ENCODE measurements at regions not wholly inside any gene's neighbourhood (a gene's known extent, or its start where the extent isn't known, plus 50 kb on each side); places are given as distances from the start of the nearest gene placed in this dataset.

- no peaks in the 10 kb centered on the region for H4K20me1 ChIP-seq (ENCODE audit: insufficient read depth, low read length)
- DNase-seq = no peak
- H3K4me1 ChIP-seq (ENCODE audit: low read length) = no peaks in the 10 kb centered on the region
- TF ChIP-seq CTCF (IDR thresholded peaks at IDR 0.05; ENCODE audit: low read length) (no peak), EZH2phosphoT487 (IDR thresholded peaks at IDR 0.05; ENCODE audit: low read length) (no peak), EZH2 (optimal IDR thresholded peaks at IDR 0.05; ENCODE audit: low read depth, low read length) (no peak)
- H2AFZ ChIP-seq (ENCODE audit: low read length) = no peak overlapping the region
- H3K9me2 ChIP-seq (replicated peaks; ENCODE audit: insufficient read depth, low read length) = no peaks in the 10 kb centered on the region
- H3K9me3 ChIP-seq (replicated peaks; ENCODE audit: insufficient read depth, low read length) = no peaks in the 10 kb centered on the region
- no peaks in the 10 kb centered on the region for H3K27me3 ChIP-seq (replicated peaks; ENCODE audit: insufficient read depth, low read length)
- H3K79me2 ChIP-seq (ENCODE audit: low read length) = no peaks in the 10 kb centered on the region
- H3F3A ChIP-seq (ENCODE audit: insufficient read depth, low read length) = no peaks in the 10 kb centered on the region
- H3K27ac ChIP-seq (ENCODE audit: low read length) = no peak overlapping the region
- H3K36me3 ChIP-seq (replicated peaks; ENCODE audit: insufficient read depth, low read length) = no peaks in the 10 kb centered on the region
- H3K4me2 ChIP-seq (ENCODE audit: low read depth, low read length) = no peak overlapping the region
- no peak overlapping the region for H3K9ac ChIP-seq (ENCODE audit: low read length)
- H3K4me3 ChIP-seq (ENCODE audit: low read length) = no peak overlapping the region
Measured at GRCh38 chr1:181334724-181335123, 148.6 kb upstream of the CACNA1E start.

- Histone ChIP-seq H3K9me2 (replicated peaks; ENCODE audit: insufficient read depth, low read length) (no peaks in the 10 kb centered on the region), H4K20me1 (ENCODE audit: insufficient read depth, low read length) (no peaks in the 10 kb centered on the region), H3K4me2 (ENCODE audit: low read depth, low read length) (no peak overlapping the region), H3K9me3 (replicated peaks; ENCODE audit: insufficient read depth, low read length) (no peaks in the 10 kb centered on the region), H3F3A (ENCODE audit: insufficient read depth, low read length) (no peaks in the 10 kb centered on the region), H3K27ac (ENCODE audit: low read length) (no peak overlapping the region), H3K4me1 (ENCODE audit: low read length) (no peaks in the 10 kb centered on the region), H3K79me2 (ENCODE audit: low read length) (no peaks in the 10 kb centered on the region), H3K9ac (ENCODE audit: low read length) (no peak overlapping the region), H3K36me3 (replicated peaks; ENCODE audit: insufficient read depth, low read length) (no peaks in the 10 kb centered on the region), H2AFZ (ENCODE audit: low read length) (no peak overlapping the region), H3K4me3 (ENCODE audit: low read length) (no peak overlapping the region), H3K27me3 (replicated peaks; ENCODE audit: insufficient read depth, low read length) (no peaks in the 10 kb centered on the region)
- no peak for DNase-seq
- TF ChIP-seq CTCF (IDR thresholded peaks at IDR 0.05; ENCODE audit: low read length) (no peak), EZH2phosphoT487 (IDR thresholded peaks at IDR 0.05; ENCODE audit: low read length) (no peak), EZH2 (optimal IDR thresholded peaks at IDR 0.05; ENCODE audit: low read depth, low read length) (no peak)
Measured at GRCh38 chr1:181335631-181336030, 147.7 kb upstream of the CACNA1E start.

- Histone ChIP-seq H3K4me3 (ENCODE audit: low read length) (no peak overlapping the region), H3K4me2 (ENCODE audit: low read depth, low read length) (no peak overlapping the region), H3K9ac (ENCODE audit: low read length) (no peak overlapping the region), H3F3A (ENCODE audit: insufficient read depth, low read length) (no peaks in the 10 kb centered on the region), H2AFZ (ENCODE audit: low read length) (no peak overlapping the region), H4K20me1 (ENCODE audit: insufficient read depth, low read length) (no peaks in the 10 kb centered on the region), H3K79me2 (ENCODE audit: low read length) (no peaks in the 10 kb centered on the region), H3K36me3 (replicated peaks; ENCODE audit: insufficient read depth, low read length) (no peaks in the 10 kb centered on the region), H3K9me3 (replicated peaks; ENCODE audit: insufficient read depth, low read length) (no peaks in the 10 kb centered on the region), H3K9me2 (replicated peaks; ENCODE audit: insufficient read depth, low read length) (no peaks in the 10 kb centered on the region), H3K27me3 (replicated peaks; ENCODE audit: insufficient read depth, low read length) (no peaks in the 10 kb centered on the region), H3K4me1 (ENCODE audit: low read length) (no peaks in the 10 kb centered on the region), H3K27ac (ENCODE audit: low read length) (no peak overlapping the region)
- no peak for DNase-seq
- TF ChIP-seq CTCF (IDR thresholded peaks at IDR 0.05; ENCODE audit: low read length) = no peak
Measured at GRCh38 chr1:181341026-181341632, 142.2 kb upstream of the CACNA1E start.

All from MM.1S (cell line).